HCT116 (cell line): ENCODE measurements at regions not wholly inside any gene's neighbourhood (a gene's known extent, or its start where the extent isn't known, plus 50 kb on each side); places are given as distances from the start of the nearest gene placed in this dataset.
A peak's percentile ranks its signal among the peaks of the same experiment; 100 is the strongest.

Source experiments
- ATAC-seq: fragments of 200-7000 bp; cut with Tn5 transposase; 2 replicates; pipeline ENCODE4 v1.9.1; 2020; ENCODE audit warnings: mild to moderate bottlenecking, moderate library complexity
- BruUV-seq: library from RNA; stranded (reverse); fragments of 400-500 nt; replicated peaks from 2 replicates; lab custom pipeline; 2021; lab: Mats Ljungman, UMichigan
- CTCF ChIA-PET: fragments of 300-600 bp; sonication (Branson Sonifier 250); formaldehyde crosslinking; loops from one replicate; lab custom pipeline; 2021; ENCODE audit warnings: antibody characterized with exemption; lab: Charles Lee
- POLR2A ChIA-PET: fragments of 300-600, 350-600 bp; sonication (Branson Sonifier 250); formaldehyde crosslinking; loops from one replicate; lab custom pipeline; 2021; ENCODE audit warnings: antibody characterized with exemption; lab: Charles Lee
- RAD21 ChIA-PET, 2 experiments: fragments of 300-600 bp; sonication (Branson Sonifier 250); formaldehyde crosslinking; loops; one replicate each; lab custom pipeline; 2023; ENCODE audit warnings: low total read pairs in 2 of 2; ENCODE audit not compliant: uncharacterized antibody in 2 of 2, unreplicated experiment in 2 of 2, low non-redundant PET in 1 of 2; lab: Charles Lee
- DNase-seq: peaks from one replicate; pipeline ENCODE4 v3.0.0-alpha.2; 2010; ENCODE audit warnings: low read depth, low spot score
- H2AFZ ChIP-seq: fragments of 200-600 bp; shearing (Covaris generic), sonication (generic); 2 replicates; pipeline ENCODE4 v1.6.1; 2017; ENCODE audit warnings: low read depth, mixed run types, mixed read lengths, antibody characterized with exemption, low read length; ENCODE audit not compliant: poor library complexity, severe bottlenecking
- H3K27ac ChIP-seq: 2 replicates; pipeline ENCODE4 v1.5.1; 2012; ENCODE audit warnings: low read depth, low read length
- H3K27me3 ChIP-seq: fragments of 200-600 bp; sonication (generic); 2 replicates; pipeline ENCODE4 v1.6.1; 2016; ENCODE audit warnings: mixed run types, low read length, mixed read lengths; ENCODE audit not compliant: insufficient read depth
- H3K36me3 ChIP-seq, 2 experiments: fragments of 200-500 bp in 1 of 2; fragments of 200-600 bp in 1 of 2; sonication (Bioruptor generic) in 1 of 2; sonication (generic) in 1 of 2; 2 replicates each; pipeline versions ENCODE4 v1.5.1 to v1.6.1; 2014 to 2016; ENCODE audit warnings: low read length in 2 of 2, inconsistent platforms in 1 of 2, mixed read lengths in 1 of 2, mixed run types in 1 of 2; ENCODE audit not compliant: insufficient read depth in 2 of 2, control insufficient read depth in 1 of 2
- H3K4me1 ChIP-seq, 2 experiments: fragments of 200-600 bp in 1 of 2; sonication (generic) in 1 of 2; 2 replicates each; pipeline versions ENCODE4 v1.5.1 to v1.6.1; 2012 to 2017; ENCODE audit warnings: low read length in 2 of 2, inconsistent platforms in 1 of 2, mild to moderate bottlenecking in 1 of 2, mixed read lengths in 1 of 2, mixed run types in 1 of 2, moderate library complexity in 1 of 2; ENCODE audit not compliant: insufficient read depth in 2 of 2, control insufficient read depth in 1 of 2
- H3K4me2 ChIP-seq: fragments of 200-600 bp; sonication (generic); 2 replicates; pipeline ENCODE4 v1.6.1; 2017; ENCODE audit warnings: mixed run types, low read length, mixed read lengths
- H3K4me3 ChIP-seq, 2 experiments: fragments of 200-600 bp in 1 of 2; sonication (generic) in 1 of 2; replicated peaks in 1 of 2; 2 replicates each; pipeline ENCODE4 v1.5.1; 2011 to 2016; ENCODE audit warnings: low read length in 2 of 2, control low read depth in 1 of 2, low read depth in 1 of 2, mild to moderate bottlenecking in 1 of 2, mixed read lengths in 1 of 2, mixed run types in 1 of 2
- H3K79me2 ChIP-seq: fragments of 200-600 bp; sonication (generic); 2 replicates; pipeline ENCODE4 v1.6.1; 2017; ENCODE audit warnings: mild to moderate bottlenecking, mixed run types, low read length, moderate library complexity, mixed read lengths; ENCODE audit not compliant: insufficient read depth
- H3K9ac ChIP-seq: fragments of 200-600 bp; sonication (generic); 2 replicates; pipeline ENCODE4 v1.6.1; 2016; ENCODE audit warnings: low read length, mixed read lengths
- H3K9me2 ChIP-seq: fragments of 200-600 bp; sonication (generic), shearing (Covaris generic); 2 replicates; pipeline ENCODE4 v1.6.1; 2017; ENCODE audit warnings: mixed run types, mild to moderate bottlenecking, moderate library complexity; ENCODE audit not compliant: insufficient read depth
- H3K9me3 ChIP-seq, 2 experiments: fragments of 200-500 bp in 1 of 2; fragments of 200-600 bp in 1 of 2; sonication (Bioruptor generic) in 1 of 2; sonication (generic) in 1 of 2; 2 replicates each; pipeline ENCODE4 v1.6.1; 2014 to 2017; ENCODE audit warnings: low read length in 2 of 2, mixed read lengths in 2 of 2, inconsistent platforms in 1 of 2, low read depth in 1 of 2, mild to moderate bottlenecking in 1 of 2, mixed run types in 1 of 2, moderate library complexity in 1 of 2; ENCODE audit not compliant: control insufficient read depth in 1 of 2, insufficient read depth in 1 of 2
- H4K20me1 ChIP-seq: fragments of 200-600 bp; sonication (generic), shearing (Covaris generic); 2 replicates; pipeline ENCODE4 v1.6.1; 2017; ENCODE audit warnings: mixed run types, mild to moderate bottlenecking, moderate library complexity; ENCODE audit not compliant: insufficient read depth
- EGR1 ChIP-seq: IDR thresholded peaks from 2 replicates; pipeline ENCODE4 v1.6.1; 2012; ENCODE audit warnings: low read depth
- ELF1 ChIP-seq: IDR thresholded peaks from 2 replicates; pipeline ENCODE4 v1.6.1; 2012; ENCODE audit warnings: low read depth, borderline replicate concordance
- EZH2 ChIP-seq: fragments of 200-600 bp; sonication (generic); IDR thresholded peaks from 2 replicates; pipeline ENCODE4 v1.6.1; 2017; ENCODE audit warnings: antibody characterized with exemption, mixed run types
- EZH2phosphoT487 ChIP-seq: fragments of 200-600 bp; IDR thresholded peaks from 2 replicates; pipeline ENCODE4 v1.6.1; 2018; ENCODE audit warnings: antibody characterized with exemption, borderline replicate concordance
- FOSL1 ChIP-seq: IDR thresholded peaks from 2 replicates; pipeline ENCODE4 v1.6.1; 2012; ENCODE audit warnings: low read depth
- POLR2A ChIP-seq: IDR thresholded peaks from 2 replicates; pipeline ENCODE4 v1.7.0; 2011; ENCODE audit warnings: borderline replicate concordance; ENCODE audit not compliant: insufficient read depth, insufficient read length; ENCODE audit errors: extremely low read depth
- POLR2AphosphoS5 ChIP-seq: IDR thresholded peaks from 2 replicates; pipeline ENCODE4 v1.6.1; 2011; ENCODE audit warnings: mild to moderate bottlenecking, low read depth, low read length, moderate library complexity
- SP1 ChIP-seq: IDR thresholded peaks from 2 replicates; pipeline ENCODE4 v1.6.1; 2012; ENCODE audit warnings: low read depth
- ZFX ChIP-seq: fragments of 450-650 bp; IDR thresholded peaks from 2 replicates; pipeline ENCODE4 v1.6.1; 2017
- intact Hi-C: fragments of 100-400 bp; cut with micrococcal nuclease; formaldehyde crosslinking; loops from 2 replicates; pipeline ENCODE4 v1.10.0; 2022
- TF ChIP-seq, protein P1 (sequence below): IDR thresholded peaks from 2 replicates; pipeline ENCODE4 v1.6.1; 2012; ENCODE audit warnings: low read depth

DNA sequence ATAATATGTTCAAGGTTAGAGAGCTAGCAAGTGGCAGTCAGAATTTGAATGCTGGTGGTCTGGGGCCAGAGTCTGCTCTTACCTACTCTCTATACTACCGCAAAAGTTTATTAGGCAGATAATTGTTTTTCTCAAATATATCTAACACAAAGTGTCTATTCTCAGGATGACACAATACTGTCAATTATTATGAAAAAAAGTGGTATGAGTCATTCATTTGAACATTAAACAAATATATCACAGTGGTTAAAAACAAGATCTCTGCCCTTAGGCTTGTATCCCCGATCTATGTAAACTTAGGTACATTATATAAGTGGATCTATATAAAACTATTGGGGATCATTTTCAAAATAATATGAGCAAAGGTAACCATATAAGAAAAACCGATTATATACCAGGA is 354.9 kb downstream of the CETN3 start:
- POLR2A ChIA-PET: no interaction called here
- RAD21 ChIA-PET: no interaction called here
- BruUV-seq: no TSS peak

More for the DNA sequence above, 354.9 kb downstream of the CETN3 start:
- H2AFZ ChIP-seq: peak overlapping the region; percentile 42
- no peaks in the 10 kb centered on the region for H3K27me3 ChIP-seq
- CTCF ChIA-PET: no interaction called here
- H4K20me1 ChIP-seq: no peaks in the 10 kb centered on the region
- ATAC-seq (no peak), DNase-seq (no peak)
- H3K27ac ChIP-seq: no peak overlapping the region
- no peak overlapping the region for H3K4me3 ChIP-seq
- H3K9me2 ChIP-seq: no peaks in the 10 kb centered on the region
- no peak overlapping the region for H3K9ac ChIP-seq
- no peak overlapping the region for H3K4me2 ChIP-seq
- TF ChIP-seq ELF1: no peak
- no peak for TF ChIP-seq POLR2AphosphoS5
- TF ChIP-seq EGR1: no peak
- no peak for TF ChIP-seq SP1
- TF ChIP-seq FOSL1: no peak
- TF ChIP-seq EZH2phosphoT487: no peak
- TF ChIP-seq, protein P1, sequence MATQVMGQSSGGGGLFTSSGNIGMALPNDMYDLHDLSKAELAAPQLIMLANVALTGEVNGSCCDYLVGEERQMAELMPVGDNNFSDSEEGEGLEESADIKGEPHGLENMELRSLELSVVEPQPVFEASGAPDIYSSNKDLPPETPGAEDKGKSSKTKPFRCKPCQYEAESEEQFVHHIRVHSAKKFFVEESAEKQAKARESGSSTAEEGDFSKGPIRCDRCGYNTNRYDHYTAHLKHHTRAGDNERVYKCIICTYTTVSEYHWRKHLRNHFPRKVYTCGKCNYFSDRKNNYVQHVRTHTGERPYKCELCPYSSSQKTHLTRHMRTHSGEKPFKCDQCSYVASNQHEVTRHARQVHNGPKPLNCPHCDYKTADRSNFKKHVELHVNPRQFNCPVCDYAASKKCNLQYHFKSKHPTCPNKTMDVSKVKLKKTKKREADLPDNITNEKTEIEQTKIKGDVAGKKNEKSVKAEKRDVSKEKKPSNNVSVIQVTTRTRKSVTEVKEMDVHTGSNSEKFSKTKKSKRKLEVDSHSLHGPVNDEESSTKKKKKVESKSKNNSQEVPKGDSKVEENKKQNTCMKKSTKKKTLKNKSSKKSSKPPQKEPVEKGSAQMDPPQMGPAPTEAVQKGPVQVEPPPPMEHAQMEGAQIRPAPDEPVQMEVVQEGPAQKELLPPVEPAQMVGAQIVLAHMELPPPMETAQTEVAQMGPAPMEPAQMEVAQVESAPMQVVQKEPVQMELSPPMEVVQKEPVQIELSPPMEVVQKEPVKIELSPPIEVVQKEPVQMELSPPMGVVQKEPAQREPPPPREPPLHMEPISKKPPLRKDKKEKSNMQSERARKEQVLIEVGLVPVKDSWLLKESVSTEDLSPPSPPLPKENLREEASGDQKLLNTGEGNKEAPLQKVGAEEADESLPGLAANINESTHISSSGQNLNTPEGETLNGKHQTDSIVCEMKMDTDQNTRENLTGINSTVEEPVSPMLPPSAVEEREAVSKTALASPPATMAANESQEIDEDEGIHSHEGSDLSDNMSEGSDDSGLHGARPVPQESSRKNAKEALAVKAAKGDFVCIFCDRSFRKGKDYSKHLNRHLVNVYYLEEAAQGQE: no peak
- no peak for TF ChIP-seq ZFX
- no peak for TF ChIP-seq EZH2
- TF ChIP-seq POLR2A: no peak
- TF ChIP-seq, all 23 proteins: peak for 0
- Histone ChIP-seq H3K36me3 (no peaks in the 10 kb centered on the region), H3K9me3 (no peaks in the 10 kb centered on the region), H3K4me1 (peaks cover 0 to 11% of the 10 kb centered on the region in 2 experiments; a peak in 2 of 4 replicates), H3K79me2 (no peaks in the 10 kb centered on the region)
- intact Hi-C loops: no loop called here
